ENCODE measurements at regions not wholly inside any gene's neighbourhood (a gene's known extent, or its start where the extent isn't known, plus 50 kb on each side); places are given as distances from the start of the nearest gene placed in this dataset.
A peak's percentile ranks its signal among the peaks of the same experiment; 100 is the strongest.

- Histone ChIP-seq H3K27ac (ENCODE audit: low read depth in 1 of 3, low read length in 2 of 3) (no peak overlapping the region), H3K27me3 (ENCODE audit: control insufficient read depth in 3 of 3, insufficient read depth in 3 of 3, low read length in 3 of 3) (no peaks in the 10 kb centered on the region), H3K9me3 (ENCODE audit: control insufficient read depth in 2 of 2, insufficient read depth in 1 of 2, low read depth in 1 of 2, low read length in 1 of 2) (no peaks in the 10 kb centered on the region), H3K4me3 (ENCODE audit: low read depth in 1 of 3, low read length in 3 of 3) (no peak overlapping the region), H3K36me3 (ENCODE audit: control insufficient read depth in 3 of 3, insufficient read depth in 2 of 3, low read depth in 1 of 3, low read length in 3 of 3) (no peaks in the 10 kb centered on the region), H3K4me1 (ENCODE audit: control insufficient read depth in 3 of 3, insufficient read depth in 2 of 3, low read depth in 1 of 3, low read length in 2 of 3) (no peaks in the 10 kb centered on the region)
- WGBS, 3 donors: 70 to 75% (median 74%) methylated on average over 10 of the region's 10 CpGs
- no peak for DNase-seq
- no peak for FAIRE-seq
Observed at GRCh38 chr16:47944589-47944988, 211.2 kb downstream of the ABCC12 start.

- WGBS, 3 donors: 74 to 83% (median 76%) methylated on average over 6 of the region's 6 CpGs
- no peak for FAIRE-seq
Observed at GRCh38 chr16:47943235-47943634, 212.6 kb downstream of the ABCC12 start.

DNA sequence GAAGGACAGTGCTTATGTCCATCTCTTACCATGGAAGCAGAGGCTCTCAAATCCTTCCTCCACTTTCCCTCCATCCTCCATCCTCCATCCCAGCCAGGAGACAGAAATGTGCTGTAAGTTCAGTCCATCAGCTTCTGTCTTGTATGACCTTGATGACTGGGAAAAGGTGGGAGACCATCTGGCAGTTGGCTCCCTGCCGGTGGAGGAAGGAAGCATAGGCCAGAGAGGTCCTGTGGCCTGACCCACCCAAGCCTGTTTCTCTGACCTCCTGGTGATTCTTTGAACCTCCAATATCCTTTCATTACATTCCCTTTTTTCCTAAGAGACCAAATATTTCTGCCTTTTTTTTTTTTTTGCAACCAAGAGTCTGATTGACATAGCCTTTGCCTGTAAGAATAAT is 215.3 kb downstream of the ABCC12 start:
- Histone ChIP-seq H3K36me3 (ENCODE audit: control insufficient read depth in 3 of 3, insufficient read depth in 2 of 3, low read depth in 1 of 3, low read length in 3 of 3) (no peaks in the 10 kb centered on the region), H3K4me1 (ENCODE audit: control insufficient read depth in 3 of 3, insufficient read depth in 2 of 3, low read depth in 1 of 3, low read length in 2 of 3) (no peaks in the 10 kb centered on the region), H3K27me3 (ENCODE audit: control insufficient read depth in 3 of 3, insufficient read depth in 3 of 3, low read length in 3 of 3) (no peaks in the 10 kb centered on the region), H3K27ac (ENCODE audit: low read depth in 1 of 3, low read length in 2 of 3) (no peak overlapping the region), H3K9me3 (ENCODE audit: control insufficient read depth in 2 of 2, insufficient read depth in 1 of 2, low read depth in 1 of 2, low read length in 1 of 2) (no peaks in the 10 kb centered on the region), H3K4me3 (ENCODE audit: low read depth in 1 of 3, low read length in 3 of 3) (no peak overlapping the region)
- no peak for FAIRE-seq
- no peak for DNase-seq
- WGBS, 3 donors: 72 to 86% (median 75%) methylated on average over 1 of the region's 1 CpG

More at GRCh38 chr16:47943235-47943634, 212.6 kb downstream of the ABCC12 start:
- Histone ChIP-seq H3K4me1 (ENCODE audit: control insufficient read depth in 3 of 3, insufficient read depth in 2 of 3, low read depth in 1 of 3, low read length in 2 of 3) (no peaks in the 10 kb centered on the region), H3K4me3 (ENCODE audit: low read depth in 1 of 3, low read length in 3 of 3) (no peak overlapping the region), H3K36me3 (ENCODE audit: control insufficient read depth in 3 of 3, insufficient read depth in 2 of 3, low read depth in 1 of 3, low read length in 3 of 3) (no peaks in the 10 kb centered on the region), H3K27ac (ENCODE audit: low read depth in 1 of 3, low read length in 2 of 3) (no peak overlapping the region), H3K9me3 (ENCODE audit: control insufficient read depth in 2 of 2, insufficient read depth in 1 of 2, low read depth in 1 of 2, low read length in 1 of 2) (no peaks in the 10 kb centered on the region), H3K27me3 (ENCODE audit: control insufficient read depth in 3 of 3, insufficient read depth in 3 of 3, low read length in 3 of 3) (no peaks in the 10 kb centered on the region)
- DNase-seq: no peak

DNA sequence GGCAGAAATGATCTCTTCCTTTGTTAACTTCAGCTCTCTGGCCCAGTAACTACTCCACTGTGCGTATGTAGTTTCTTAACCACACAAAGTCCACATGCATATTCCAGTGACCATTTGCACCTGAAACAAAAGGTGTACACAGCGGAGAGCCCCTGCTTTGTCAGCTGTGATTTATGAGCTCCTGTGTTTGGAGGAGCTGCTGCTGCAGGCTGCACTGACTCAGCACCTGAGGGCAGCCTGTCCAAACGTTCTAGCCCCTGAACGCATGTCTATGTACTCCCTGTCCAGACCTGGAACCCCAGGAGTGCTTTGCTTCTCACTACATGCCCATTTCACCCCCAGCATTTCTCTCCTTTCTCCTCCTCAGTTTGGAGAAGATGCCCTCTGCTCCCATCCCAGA is 216.1 kb downstream of the ABCC12 start:
- no peaks in the 10 kb centered on the region for H3K4me1 ChIP-seq (ENCODE audit: control insufficient read depth in 3 of 3, insufficient read depth in 2 of 3, low read depth in 1 of 3, low read length in 2 of 3)
- H3K4me3 ChIP-seq (ENCODE audit: low read depth in 1 of 3, low read length in 3 of 3): no peak overlapping the region
- no peaks in the 10 kb centered on the region for H3K36me3 ChIP-seq (ENCODE audit: control insufficient read depth in 3 of 3, insufficient read depth in 2 of 3, low read depth in 1 of 3, low read length in 3 of 3)
- no peaks in the 10 kb centered on the region for H3K9me3 ChIP-seq (ENCODE audit: control insufficient read depth in 2 of 2, insufficient read depth in 1 of 2, low read depth in 1 of 2, low read length in 1 of 2)
- 21 to 50% (median 43%) methylated on average over 4 of the region's 4 CpGs for WGBS, 3 donors
- no peaks in the 10 kb centered on the region for H3K27me3 ChIP-seq (ENCODE audit: control insufficient read depth in 3 of 3, insufficient read depth in 3 of 3, low read length in 3 of 3)
- FAIRE-seq (no peak), DNase-seq (no peak)
- H3K27ac ChIP-seq (ENCODE audit: low read depth in 1 of 3, low read length in 2 of 3): no peak overlapping the region

GRCh38 chr16:47938272-47938671 is 217.5 kb downstream of the ABCC12 start:
- no peaks in the 10 kb centered on the region for H3K27me3 ChIP-seq (ENCODE audit: control insufficient read depth in 3 of 3, insufficient read depth in 3 of 3, low read length in 3 of 3)
- no peak for FAIRE-seq
- no peak overlapping the region for H3K27ac ChIP-seq (ENCODE audit: low read depth in 1 of 3, low read length in 2 of 3)
- no peaks in the 10 kb centered on the region for H3K4me1 ChIP-seq (ENCODE audit: control insufficient read depth in 3 of 3, insufficient read depth in 2 of 3, low read depth in 1 of 3, low read length in 2 of 3)
- no peak for DNase-seq
- WGBS, 3 donors: 82 to 93% (median 87%) methylated on average over 1 of the region's 1 CpG
- no peaks in the 10 kb centered on the region for H3K9me3 ChIP-seq (ENCODE audit: control insufficient read depth in 2 of 2, insufficient read depth in 1 of 2, low read depth in 1 of 2, low read length in 1 of 2)
- no peak overlapping the region for H3K4me3 ChIP-seq (ENCODE audit: low read depth in 1 of 3, low read length in 3 of 3)
- H3K36me3 ChIP-seq (ENCODE audit: control insufficient read depth in 3 of 3, insufficient read depth in 2 of 3, low read depth in 1 of 3, low read length in 3 of 3): no peaks in the 10 kb centered on the region

DNA sequence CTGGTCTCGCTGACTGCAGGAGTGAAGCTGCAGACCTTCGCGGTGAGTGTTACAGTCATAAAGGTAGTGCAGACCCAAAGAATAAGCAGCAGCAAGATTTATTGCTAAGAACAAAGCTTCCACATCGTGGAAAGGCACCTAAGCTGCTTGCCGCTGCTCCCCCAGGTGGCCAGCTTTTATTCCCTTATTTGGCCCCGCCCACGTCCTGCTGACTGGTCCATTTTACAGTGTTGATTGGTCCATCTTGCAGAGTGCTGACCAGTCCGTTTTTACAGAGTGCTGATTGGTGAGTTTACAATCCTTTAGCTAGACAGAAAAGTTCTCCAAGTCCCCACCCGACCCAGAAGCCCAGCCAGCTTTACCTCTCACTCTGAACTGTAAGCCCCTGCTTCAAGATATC is 227.8 kb downstream of the ABCC12 start:
- Histone ChIP-seq H3K27ac (ENCODE audit: low read depth in 1 of 3, low read length in 2 of 3) (no peak overlapping the region), H3K4me3 (ENCODE audit: low read depth in 1 of 3, low read length in 3 of 3) (no peak overlapping the region), H3K36me3 (ENCODE audit: control insufficient read depth in 3 of 3, insufficient read depth in 2 of 3, low read depth in 1 of 3, low read length in 3 of 3) (no peaks in the 10 kb centered on the region), H3K27me3 (ENCODE audit: control insufficient read depth in 3 of 3, insufficient read depth in 3 of 3, low read length in 3 of 3) (no peaks in the 10 kb centered on the region), H3K9me3 (ENCODE audit: control insufficient read depth in 2 of 2, insufficient read depth in 1 of 2, low read depth in 1 of 2, low read length in 1 of 2) (no peaks in the 10 kb centered on the region), H3K4me1 (ENCODE audit: control insufficient read depth in 3 of 3, insufficient read depth in 2 of 3, low read depth in 1 of 3, low read length in 2 of 3) (no peaks in the 10 kb centered on the region)
- DNase-seq: peak in 1 of 2 donors; percentile 1
- no peak for FAIRE-seq
- WGBS, 3 donors: 67 to 76% (median 68%) methylated on average over 9 of the region's 9 CpGs

DNA sequence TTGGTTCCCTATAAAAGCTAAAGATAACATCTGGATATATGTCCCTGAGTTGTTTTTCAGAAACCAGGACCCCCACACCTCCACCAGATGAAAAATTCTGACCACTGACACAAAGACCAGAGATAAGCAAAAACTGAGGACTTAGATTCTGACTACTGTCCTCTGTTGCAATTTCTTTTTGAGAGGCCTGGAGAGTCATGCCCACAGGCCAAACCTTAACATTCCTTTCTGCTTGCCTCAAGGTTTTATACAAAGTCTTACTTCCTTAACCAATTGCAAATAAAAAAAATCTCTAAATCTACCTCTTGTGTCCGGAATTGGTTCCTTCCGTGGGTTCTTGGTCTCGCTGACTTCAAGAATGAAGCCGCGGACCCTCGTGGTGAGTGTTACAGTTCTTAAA is 228.5 kb downstream of the ABCC12 start:
- no peaks in the 10 kb centered on the region for H3K4me1 ChIP-seq (ENCODE audit: control insufficient read depth in 3 of 3, insufficient read depth in 2 of 3, low read depth in 1 of 3, low read length in 2 of 3)
- H3K36me3 ChIP-seq (ENCODE audit: control insufficient read depth in 3 of 3, insufficient read depth in 2 of 3, low read depth in 1 of 3, low read length in 3 of 3): no peaks in the 10 kb centered on the region
- DNase-seq: no peak
- H3K27me3 ChIP-seq (ENCODE audit: control insufficient read depth in 3 of 3, insufficient read depth in 3 of 3, low read length in 3 of 3): no peaks in the 10 kb centered on the region
- H3K4me3 ChIP-seq (ENCODE audit: low read depth in 1 of 3, low read length in 3 of 3): no peak overlapping the region
- no peaks in the 10 kb centered on the region for H3K9me3 ChIP-seq (ENCODE audit: control insufficient read depth in 2 of 2, insufficient read depth in 1 of 2, low read depth in 1 of 2, low read length in 1 of 2)
- FAIRE-seq: no peak
- 92 to 94% (median 93%) methylated on average over 6 of the region's 6 CpGs for WGBS, 3 donors
- no peak overlapping the region for H3K27ac ChIP-seq (ENCODE audit: low read depth in 1 of 3, low read length in 2 of 3)

- 82 to 88% (median 88%) methylated on average over 8 of the region's 8 CpGs for WGBS, 3 donors
- Histone ChIP-seq H3K4me1 (ENCODE audit: control insufficient read depth in 3 of 3, insufficient read depth in 2 of 3, low read depth in 1 of 3, low read length in 2 of 3) (no peaks in the 10 kb centered on the region), H3K27ac (ENCODE audit: low read depth in 1 of 3, low read length in 2 of 3) (no peak overlapping the region), H3K9me3 (ENCODE audit: control insufficient read depth in 2 of 2, insufficient read depth in 1 of 2, low read depth in 1 of 2, low read length in 1 of 2) (no peaks in the 10 kb centered on the region), H3K27me3 (ENCODE audit: control insufficient read depth in 3 of 3, insufficient read depth in 3 of 3, low read length in 3 of 3) (no peaks in the 10 kb centered on the region), H3K36me3 (ENCODE audit: control insufficient read depth in 3 of 3, insufficient read depth in 2 of 3, low read depth in 1 of 3, low read length in 3 of 3) (no peaks in the 10 kb centered on the region), H3K4me3 (ENCODE audit: low read depth in 1 of 3, low read length in 3 of 3) (no peak overlapping the region)
- FAIRE-seq (no peak), DNase-seq (no peak)
Observed at GRCh38 chr16:47925811-47926460, 229.9 kb downstream of the ABCC12 start.

DNA sequence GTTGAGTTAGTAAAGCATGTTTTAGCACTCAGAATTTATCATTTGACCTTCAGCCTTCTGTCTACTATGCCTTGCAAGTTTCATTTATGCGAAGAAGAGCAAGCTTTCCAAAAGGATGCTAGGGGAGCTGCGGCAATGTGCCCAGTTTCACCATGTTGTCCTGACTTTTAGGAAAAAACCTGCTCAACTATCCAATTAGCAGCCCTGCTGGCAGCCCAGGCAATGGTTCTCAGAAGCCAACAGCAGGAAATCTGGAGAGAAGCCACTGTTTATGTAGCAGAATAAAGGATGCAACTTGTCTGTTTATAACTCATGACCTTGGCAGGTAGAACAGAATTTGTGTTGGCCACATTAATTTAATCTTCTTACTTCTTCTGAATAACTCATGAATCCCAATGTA is 230.8 kb downstream of the ABCC12 start:
- Histone ChIP-seq H3K27ac (ENCODE audit: low read depth in 1 of 3, low read length in 2 of 3) (no peak overlapping the region), H3K4me3 (ENCODE audit: low read depth in 1 of 3, low read length in 3 of 3) (no peak overlapping the region), H3K36me3 (ENCODE audit: control insufficient read depth in 3 of 3, insufficient read depth in 2 of 3, low read depth in 1 of 3, low read length in 3 of 3) (no peaks in the 10 kb centered on the region), H3K27me3 (ENCODE audit: control insufficient read depth in 3 of 3, insufficient read depth in 3 of 3, low read length in 3 of 3) (no peaks in the 10 kb centered on the region), H3K9me3 (ENCODE audit: control insufficient read depth in 2 of 2, insufficient read depth in 1 of 2, low read depth in 1 of 2, low read length in 1 of 2) (no peaks in the 10 kb centered on the region), H3K4me1 (ENCODE audit: control insufficient read depth in 3 of 3, insufficient read depth in 2 of 3, low read depth in 1 of 3, low read length in 2 of 3) (no peaks in the 10 kb centered on the region)
- no peak for DNase-seq
- no peak for FAIRE-seq
- 93 to 94% (median 93%) methylated on average over 2 of the region's 2 CpGs for whole genome bisulfite sequencing, 3 donors

Measured in small intestine (tissue), 7 donors.